WTC11 (cell line): ENCODE measurements at regions not wholly inside any gene's neighbourhood (a gene's known extent, or its start where the extent isn't known, plus 50 kb on each side); places are given as distances from the start of the nearest gene placed in this dataset.

Source experiments
- ATAC-seq: fragments of 200-7000 bp; cut with Tn5 transposase; 2 replicates; pipeline ENCODE4 v1.10.0; 2021; ENCODE audit warnings: mild to moderate bottlenecking, moderate library complexity
- CTCF ChIA-PET: fragments of 300-600 bp; sonication (Branson Sonifier 250); formaldehyde crosslinking; loops from one replicate; lab custom pipeline; 2021; ENCODE audit warnings: antibody characterized with exemption; lab: Charles Lee
- POLR2A ChIA-PET: fragments of 350-600 bp; sonication (Branson Sonifier 250); formaldehyde crosslinking; loops from one replicate; lab custom pipeline; 2021; ENCODE audit warnings: antibody characterized with exemption; lab: Charles Lee
- DNase-seq: peaks from one replicate; pipeline ENCODE4 v3.0.0; 2021; ENCODE audit warnings: low spot score
- H3K27ac Mint-ChIP-seq: 2 replicates; pipeline ENCODE4 v1.8.0; 2021; ENCODE audit warnings: mixed read lengths
- H3K27me3 Mint-ChIP-seq: 2 replicates; pipeline ENCODE4 v1.8.0; 2021; ENCODE audit warnings: low read depth, mild to moderate bottlenecking, moderate library complexity, mixed read lengths
- H3K36me3 Mint-ChIP-seq: 2 replicates; pipeline ENCODE4 v1.8.0; 2021; ENCODE audit warnings: mixed read lengths
- H3K4me1 Mint-ChIP-seq: 2 replicates; pipeline ENCODE4 v1.8.0; 2022; ENCODE audit warnings: mixed read lengths
- H3K4me3 Mint-ChIP-seq: 2 replicates; pipeline ENCODE4 v1.8.0; 2021; ENCODE audit warnings: mild to moderate bottlenecking, moderate library complexity, mixed read lengths
- H3K9me3 Mint-ChIP-seq: 2 replicates; pipeline ENCODE4 v1.8.0; 2021; ENCODE audit warnings: mixed read lengths
- CREB1 ChIP-seq: sonication (generic); formaldehyde crosslinking; IDR thresholded peaks from 2 replicates; pipeline ENCODE4 v1.8.0; 2023; ENCODE audit warnings: mild to moderate bottlenecking, missing genetic modification reagents
- EMX1 ChIP-seq: fragments of 250-450 bp; sonication (Bioruptor Pico); IDR thresholded peaks from 2 replicates; pipeline ENCODE4 v1.8.0; 2021; ENCODE audit warnings: mild to moderate bottlenecking
- ESRRA ChIP-seq: sonication (generic); formaldehyde crosslinking; IDR thresholded peaks from 2 replicates; pipeline ENCODE4 v1.8.1; 2022; ENCODE audit warnings: mild to moderate bottlenecking, missing genetic modification reagents, borderline replicate concordance
- GTF2I ChIP-seq: fragments of 250-450 bp; sonication (Bioruptor Pico); conservative IDR thresholded peaks from 2 replicates; pipeline ENCODE4 v1.4.0; 2021; ENCODE audit warnings: mild to moderate bottlenecking
- JAZF1 ChIP-seq: fragments of 250-450 bp; sonication (Bioruptor Pico); IDR thresholded peaks from 2 replicates; pipeline ENCODE4 v1.9.0; 2021; ENCODE audit warnings: moderate library complexity, mild to moderate bottlenecking, inconsistent platforms
- JUN ChIP-seq: sonication (generic); formaldehyde crosslinking; IDR thresholded peaks from 2 replicates; pipeline ENCODE4 v1.8.0; 2023; ENCODE audit warnings: mild to moderate bottlenecking, missing genetic modification reagents
- KAT7 ChIP-seq: sonication (generic); formaldehyde crosslinking; IDR thresholded peaks from 2 replicates; pipeline ENCODE4 v1.8.1; 2023; ENCODE audit warnings: missing genetic modification reagents, mild to moderate bottlenecking, borderline replicate concordance
- MXD4 ChIP-seq: fragments of 250-450 bp; sonication (Bioruptor Pico); IDR thresholded peaks from 2 replicates; pipeline ENCODE4 v1.8.0; 2021; ENCODE audit warnings: mild to moderate bottlenecking, moderate library complexity, borderline replicate concordance
- NR2C2 ChIP-seq: sonication (generic); formaldehyde crosslinking; IDR thresholded peaks from 2 replicates; pipeline ENCODE4 v1.8.0; 2022; ENCODE audit warnings: mild to moderate bottlenecking, missing genetic modification reagents
- PRRX2 ChIP-seq: fragments of 250-450 bp; sonication (Bioruptor Pico); IDR thresholded peaks from 2 replicates; pipeline ENCODE4 v1.8.0; 2021; ENCODE audit warnings: mild to moderate bottlenecking
- SMAD4 ChIP-seq: sonication (generic); formaldehyde crosslinking; IDR thresholded peaks from 2 replicates; pipeline ENCODE4 v1.8.0; 2022; ENCODE audit warnings: mild to moderate bottlenecking, missing genetic modification reagents
- TCF7 ChIP-seq: sonication (generic); formaldehyde crosslinking; IDR thresholded peaks from 2 replicates; pipeline ENCODE4 v1.8.0; 2022; ENCODE audit warnings: mild to moderate bottlenecking, low read depth, missing genetic modification reagents, moderate library complexity
- ZNF416 ChIP-seq: fragments of 250-450 bp; sonication (Bioruptor Pico); IDR thresholded peaks from 2 replicates; pipeline ENCODE4 v1.9.0; 2021; ENCODE audit warnings: mild to moderate bottlenecking, inconsistent platforms
- TF ChIP-seq, protein P1 (sequence below): fragments of 250-450 bp; sonication (Bioruptor Pico); conservative IDR thresholded peaks from 2 replicates; pipeline ENCODE4 v1.9.0; 2021; ENCODE audit warnings: mild to moderate bottlenecking
- TF ChIP-seq, protein P2 (sequence below): sonication (generic); formaldehyde crosslinking; IDR thresholded peaks from 2 replicates; pipeline ENCODE4 v1.8.0; 2022; ENCODE audit warnings: mild to moderate bottlenecking, missing genetic modification reagents
- TF ChIP-seq, protein P3 (sequence below): sonication (generic); formaldehyde crosslinking; IDR thresholded peaks from 2 replicates; pipeline ENCODE4 v1.8.1; 2022; ENCODE audit warnings: missing genetic modification reagents, borderline replicate concordance
- TF ChIP-seq, protein P4 (sequence below): fragments of 250-450 bp; sonication (Bioruptor Pico); IDR thresholded peaks from 2 replicates; pipeline ENCODE4 v1.9.0; 2021; ENCODE audit warnings: moderate library complexity, mild to moderate bottlenecking, inconsistent platforms, borderline replicate concordance
- TF ChIP-seq, protein P5 (sequence below): sonication (generic); formaldehyde crosslinking; IDR thresholded peaks from 2 replicates; pipeline ENCODE4 v1.8.1; 2022; ENCODE audit warnings: mild to moderate bottlenecking, moderate library complexity, missing genetic modification reagents
- TF ChIP-seq, protein P6 (sequence below): sonication (generic); formaldehyde crosslinking; IDR thresholded peaks from 2 replicates; pipeline ENCODE4 v1.8.0; 2023; ENCODE audit warnings: mild to moderate bottlenecking, missing genetic modification reagents
- TF ChIP-seq, protein P7 (sequence below): sonication (generic); formaldehyde crosslinking; IDR thresholded peaks from 2 replicates; pipeline ENCODE4 v1.8.1; 2022; ENCODE audit warnings: mild to moderate bottlenecking, missing genetic modification reagents, moderate library complexity, borderline replicate concordance

DNA sequence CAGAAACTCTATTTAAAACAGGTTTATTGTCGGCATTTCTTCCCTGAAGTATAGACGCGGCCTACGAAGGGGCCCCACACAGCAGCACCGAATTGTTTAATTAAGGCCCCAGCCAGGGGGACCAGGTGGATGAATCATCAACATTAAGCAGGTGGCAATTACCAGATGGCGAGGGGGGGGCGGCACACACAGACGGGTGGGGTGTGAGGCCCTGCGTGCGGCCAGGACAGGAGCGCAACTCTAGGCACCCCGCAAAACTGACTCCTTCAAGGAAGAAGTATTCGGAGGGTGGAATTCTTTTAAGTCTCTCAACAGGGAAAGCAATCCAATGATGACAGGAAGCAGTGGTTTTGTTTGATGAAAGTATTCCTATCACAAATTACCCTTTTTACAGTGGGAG is 830.4 kb downstream of the GALR1 start:
- POLR2A ChIA-PET: no interaction called here
- H3K9me3 Mint-ChIP-seq: peaks cover 31% of the 10 kb centered on the region
- TF ChIP-seq, protein P1, sequence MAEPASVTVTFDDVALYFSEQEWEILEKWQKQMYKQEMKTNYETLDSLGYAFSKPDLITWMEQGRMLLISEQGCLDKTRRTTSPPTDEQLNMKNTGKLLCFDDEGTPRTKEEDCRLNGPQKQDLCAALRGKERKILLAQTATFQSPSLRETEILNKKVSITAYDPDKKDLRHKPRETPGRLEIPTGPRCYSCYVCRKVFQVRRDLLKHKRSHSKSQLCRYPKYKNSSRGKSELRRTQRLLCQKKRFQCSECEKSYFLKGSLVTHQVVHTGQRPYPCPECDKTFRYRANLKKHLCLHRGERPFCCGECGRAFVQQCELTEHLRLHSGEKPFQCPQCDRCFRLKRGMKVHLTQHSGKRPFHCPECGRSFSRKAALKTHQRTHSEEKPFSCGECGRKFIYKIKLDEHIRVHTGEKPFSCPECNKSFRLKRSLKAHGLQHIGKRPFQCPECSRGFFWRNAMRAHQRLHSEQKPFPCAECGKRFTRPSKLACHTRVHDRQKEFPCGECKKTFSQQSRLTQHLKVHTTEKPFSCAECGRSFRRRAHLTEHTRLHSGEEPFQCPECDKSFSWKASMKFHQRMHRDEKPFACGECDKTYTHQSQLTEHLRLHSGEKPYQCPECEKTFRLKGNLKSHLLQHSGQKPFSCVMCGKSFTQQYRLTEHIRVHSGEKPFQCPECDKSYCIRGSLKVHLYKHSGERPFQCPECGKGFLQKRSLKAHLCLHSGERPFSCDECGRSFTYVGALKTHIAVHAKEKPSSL: no peak
- TF ChIP-seq, all 79 proteins: peak for 0
- Mint-ChIP-seq H3K36me3 (peaks cover 17% of the 10 kb centered on the region), H3K27me3 (no peaks in the 10 kb centered on the region), H3K4me1 (peaks cover 7% of the 10 kb centered on the region), H3K27ac (no peak overlapping the region), H3K4me3 (no peak overlapping the region)
- DNase-seq: no peak
- no peak for ATAC-seq
- CTCF ChIA-PET: no interaction called here

DNA sequence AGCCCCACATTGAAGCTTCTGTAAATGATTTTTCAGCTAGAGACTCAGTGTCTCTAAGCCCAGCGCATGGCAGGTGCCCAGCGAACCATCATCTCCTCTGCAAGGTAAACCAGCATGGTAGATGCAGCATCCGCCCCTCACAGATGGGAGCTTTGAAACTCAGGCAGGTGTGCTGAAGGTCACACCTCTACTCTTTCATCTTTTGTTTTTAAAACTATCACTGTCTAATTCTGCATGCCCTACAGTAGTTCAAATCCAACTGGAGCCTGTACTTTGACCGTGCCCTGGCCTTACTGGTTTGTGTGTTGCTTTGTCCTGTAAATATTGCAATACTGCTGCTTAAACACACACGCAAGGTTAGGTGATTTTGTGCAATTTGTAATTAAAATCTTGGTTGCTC is 831.1 kb downstream of the GALR1 start:
- TF ChIP-seq CREB1 (CRISPR knock-in tag) (no peak), TCF7 (no peak), SMAD4 (CRISPR knock-in tag) (no peak), ESRRA (CRISPR knock-in tag) (no peak), NR2C2 (CRISPR knock-in tag) (no peak)
- H3K4me3 Mint-ChIP-seq: no peak overlapping the region
- ChIA-PET CTCF (no interaction called here), POLR2A (no interaction called here)
- peaks cover 17% of the 10 kb centered on the region for H3K36me3 Mint-ChIP-seq
- H3K4me1 Mint-ChIP-seq: peaks cover 7% of the 10 kb centered on the region
- ATAC-seq (no peak), DNase-seq (no peak)
- no peak overlapping the region for H3K27ac Mint-ChIP-seq
- peaks cover 27% of the 10 kb centered on the region for H3K9me3 Mint-ChIP-seq
- H3K27me3 Mint-ChIP-seq: no peaks in the 10 kb centered on the region

DNA sequence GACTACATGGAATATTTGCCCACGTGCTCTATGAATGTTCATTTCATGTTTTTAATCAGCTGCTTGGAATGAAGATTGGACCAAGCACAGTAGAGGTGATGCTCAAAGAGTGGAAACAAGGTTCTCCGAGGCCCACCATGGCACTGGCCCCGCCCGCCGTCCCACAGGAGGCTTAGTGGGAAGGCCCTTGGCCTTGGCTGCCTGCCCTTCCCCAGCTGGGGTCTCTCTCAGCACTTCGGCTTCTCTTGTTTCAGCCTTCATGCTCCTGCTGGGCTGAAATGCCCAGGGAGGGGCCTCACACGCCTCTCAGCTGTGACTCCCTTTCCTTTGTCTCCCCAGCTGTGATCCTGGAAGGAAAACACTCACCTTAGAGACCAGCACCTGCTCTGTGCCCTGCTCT is 833.2 kb downstream of the GALR1 start:
- DNase-seq (no peak), ATAC-seq (no peak; the same call in 1 of the 2 replicates)
- peaks cover 7% of the 10 kb centered on the region for H3K4me1 Mint-ChIP-seq
- CTCF ChIA-PET: no interaction called here
- H3K36me3 Mint-ChIP-seq: peaks cover 18% of the 10 kb centered on the region
- POLR2A ChIA-PET: no interaction called here
- TF ChIP-seq PRRX2 (CRISPR knock-in tag): no peak
- TF ChIP-seq, protein P2, sequence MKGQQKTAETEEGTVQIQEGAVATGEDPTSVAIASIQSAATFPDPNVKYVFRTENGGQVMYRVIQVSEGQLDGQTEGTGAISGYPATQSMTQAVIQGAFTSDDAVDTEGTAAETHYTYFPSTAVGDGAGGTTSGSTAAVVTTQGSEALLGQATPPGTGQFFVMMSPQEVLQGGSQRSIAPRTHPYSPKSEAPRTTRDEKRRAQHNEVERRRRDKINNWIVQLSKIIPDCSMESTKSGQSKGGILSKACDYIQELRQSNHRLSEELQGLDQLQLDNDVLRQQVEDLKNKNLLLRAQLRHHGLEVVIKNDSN (CRISPR knock-in tag): no peak
- TF ChIP-seq, protein P3, sequence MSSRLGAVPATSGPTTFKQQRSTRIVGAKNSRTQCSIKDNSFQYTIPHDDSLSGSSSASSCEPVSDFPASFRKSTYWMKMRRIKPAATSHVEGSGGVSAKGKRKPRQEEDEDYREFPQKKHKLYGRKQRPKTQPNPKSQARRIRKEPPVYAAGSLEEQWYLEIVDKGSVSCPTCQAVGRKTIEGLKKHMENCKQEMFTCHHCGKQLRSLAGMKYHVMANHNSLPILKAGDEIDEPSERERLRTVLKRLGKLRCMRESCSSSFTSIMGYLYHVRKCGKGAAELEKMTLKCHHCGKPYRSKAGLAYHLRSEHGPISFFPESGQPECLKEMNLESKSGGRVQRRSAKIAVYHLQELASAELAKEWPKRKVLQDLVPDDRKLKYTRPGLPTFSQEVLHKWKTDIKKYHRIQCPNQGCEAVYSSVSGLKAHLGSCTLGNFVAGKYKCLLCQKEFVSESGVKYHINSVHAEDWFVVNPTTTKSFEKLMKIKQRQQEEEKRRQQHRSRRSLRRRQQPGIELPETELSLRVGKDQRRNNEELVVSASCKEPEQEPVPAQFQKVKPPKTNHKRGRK (CRISPR knock-in tag): no peak
- TF ChIP-seq, protein P4, sequence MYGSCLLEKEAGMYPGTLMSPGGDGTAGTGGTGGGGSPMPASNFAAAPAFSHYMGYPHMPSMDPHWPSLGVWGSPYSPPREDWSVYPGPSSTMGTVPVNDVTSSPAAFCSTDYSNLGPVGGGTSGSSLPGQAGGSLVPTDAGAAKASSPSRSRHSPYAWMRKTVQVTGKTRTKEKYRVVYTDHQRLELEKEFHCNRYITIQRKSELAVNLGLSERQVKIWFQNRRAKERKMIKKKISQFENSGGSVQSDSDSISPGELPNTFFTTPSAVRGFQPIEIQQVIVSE: no peak
- no peak for TF ChIP-seq KAT7 (CRISPR knock-in tag)
- TF ChIP-seq ZNF416: no peak
- TF ChIP-seq, protein P5, sequence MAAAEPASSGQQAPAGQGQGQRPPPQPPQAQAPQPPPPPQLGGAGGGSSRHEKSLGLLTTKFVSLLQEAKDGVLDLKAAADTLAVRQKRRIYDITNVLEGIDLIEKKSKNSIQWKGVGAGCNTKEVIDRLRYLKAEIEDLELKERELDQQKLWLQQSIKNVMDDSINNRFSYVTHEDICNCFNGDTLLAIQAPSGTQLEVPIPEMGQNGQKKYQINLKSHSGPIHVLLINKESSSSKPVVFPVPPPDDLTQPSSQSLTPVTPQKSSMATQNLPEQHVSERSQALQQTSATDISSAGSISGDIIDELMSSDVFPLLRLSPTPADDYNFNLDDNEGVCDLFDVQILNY (CRISPR knock-in tag): no peak
- TF ChIP-seq JUN (CRISPR knock-in tag): no peak
- TF ChIP-seq, protein P6, sequence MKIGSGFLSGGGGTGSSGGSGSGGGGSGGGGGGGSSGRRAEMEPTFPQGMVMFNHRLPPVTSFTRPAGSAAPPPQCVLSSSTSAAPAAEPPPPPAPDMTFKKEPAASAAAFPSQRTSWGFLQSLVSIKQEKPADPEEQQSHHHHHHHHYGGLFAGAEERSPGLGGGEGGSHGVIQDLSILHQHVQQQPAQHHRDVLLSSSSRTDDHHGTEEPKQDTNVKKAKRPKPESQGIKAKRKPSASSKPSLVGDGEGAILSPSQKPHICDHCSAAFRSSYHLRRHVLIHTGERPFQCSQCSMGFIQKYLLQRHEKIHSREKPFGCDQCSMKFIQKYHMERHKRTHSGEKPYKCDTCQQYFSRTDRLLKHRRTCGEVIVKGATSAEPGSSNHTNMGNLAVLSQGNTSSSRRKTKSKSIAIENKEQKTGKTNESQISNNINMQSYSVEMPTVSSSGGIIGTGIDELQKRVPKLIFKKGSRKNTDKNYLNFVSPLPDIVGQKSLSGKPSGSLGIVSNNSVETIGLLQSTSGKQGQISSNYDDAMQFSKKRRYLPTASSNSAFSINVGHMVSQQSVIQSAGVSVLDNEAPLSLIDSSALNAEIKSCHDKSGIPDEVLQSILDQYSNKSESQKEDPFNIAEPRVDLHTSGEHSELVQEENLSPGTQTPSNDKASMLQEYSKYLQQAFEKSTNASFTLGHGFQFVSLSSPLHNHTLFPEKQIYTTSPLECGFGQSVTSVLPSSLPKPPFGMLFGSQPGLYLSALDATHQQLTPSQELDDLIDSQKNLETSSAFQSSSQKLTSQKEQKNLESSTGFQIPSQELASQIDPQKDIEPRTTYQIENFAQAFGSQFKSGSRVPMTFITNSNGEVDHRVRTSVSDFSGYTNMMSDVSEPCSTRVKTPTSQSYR: no peak
- no peak for TF ChIP-seq GTF2I (CRISPR knock-in tag)
- no peak for TF ChIP-seq EMX1 (CRISPR knock-in tag)
- TF ChIP-seq, protein P7, sequence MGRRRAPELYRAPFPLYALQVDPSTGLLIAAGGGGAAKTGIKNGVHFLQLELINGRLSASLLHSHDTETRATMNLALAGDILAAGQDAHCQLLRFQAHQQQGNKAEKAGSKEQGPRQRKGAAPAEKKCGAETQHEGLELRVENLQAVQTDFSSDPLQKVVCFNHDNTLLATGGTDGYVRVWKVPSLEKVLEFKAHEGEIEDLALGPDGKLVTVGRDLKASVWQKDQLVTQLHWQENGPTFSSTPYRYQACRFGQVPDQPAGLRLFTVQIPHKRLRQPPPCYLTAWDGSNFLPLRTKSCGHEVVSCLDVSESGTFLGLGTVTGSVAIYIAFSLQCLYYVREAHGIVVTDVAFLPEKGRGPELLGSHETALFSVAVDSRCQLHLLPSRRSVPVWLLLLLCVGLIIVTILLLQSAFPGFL (CRISPR knock-in tag): no peak
- no peak for TF ChIP-seq JAZF1 (CRISPR knock-in tag)
- no peak for TF ChIP-seq MXD4 (CRISPR knock-in tag)
- TF ChIP-seq, all 79 proteins: peak for 0
- Mint-ChIP-seq H3K27ac (no peak overlapping the region), H3K9me3 (peaks cover 36% of the 10 kb centered on the region), H3K4me3 (no peak overlapping the region), H3K27me3 (no peaks in the 10 kb centered on the region; the same call in 1 of the 2 replicates)
